ENCODE measurements at regions not wholly inside any gene's neighbourhood (a gene's known extent, or its start where the extent isn't known, plus 50 kb on each side); places are given as distances from the start of the nearest gene placed in this dataset.

DNA sequence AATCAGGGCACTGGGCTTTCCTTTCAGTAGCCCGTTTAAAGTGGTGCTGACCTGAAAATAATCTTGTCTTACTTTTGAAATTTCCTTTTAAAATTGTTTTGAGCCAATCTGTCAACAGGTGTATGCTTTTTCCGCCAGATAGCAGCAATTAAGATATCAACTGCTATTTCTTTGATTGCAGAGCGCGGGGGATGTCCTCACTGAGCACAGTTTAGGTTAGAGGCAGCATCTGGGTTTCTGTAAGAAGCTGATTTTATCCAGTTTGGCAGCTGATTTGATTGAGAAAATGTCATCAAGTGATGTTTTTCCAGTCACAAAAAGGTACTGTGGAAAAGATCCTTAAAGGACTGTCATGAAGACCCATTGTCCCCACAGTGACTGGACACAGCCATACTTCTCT lies 371.8 kb downstream of the ADAMTS20 start:
- H3K27me3 ChIP-seq (ENCODE audit: control insufficient read depth in 1 of 2, insufficient read depth in 2 of 2, low read length in 2 of 2) = no peaks in the 10 kb centered on the region
- no peak overlapping the region for H3K9ac ChIP-seq (ENCODE audit: low read length in 2 of 2)
- no peak overlapping the region for H3K27ac ChIP-seq (ENCODE audit: low read length)
- H3K36me3 ChIP-seq (ENCODE audit: control insufficient read depth in 2 of 2, insufficient read depth in 2 of 2, low read length in 2 of 2) = no peaks in the 10 kb centered on the region
- H3K4me3 ChIP-seq (ENCODE audit: low read length in 2 of 2) = no peak overlapping the region
- H3K9me3 ChIP-seq (ENCODE audit: control insufficient read depth in 2 of 2, low read length in 2 of 2) = no peaks in the 10 kb centered on the region
- no peaks in the 10 kb centered on the region for H3K4me1 ChIP-seq (ENCODE audit: control insufficient read depth, insufficient read depth, low read length)

DNA sequence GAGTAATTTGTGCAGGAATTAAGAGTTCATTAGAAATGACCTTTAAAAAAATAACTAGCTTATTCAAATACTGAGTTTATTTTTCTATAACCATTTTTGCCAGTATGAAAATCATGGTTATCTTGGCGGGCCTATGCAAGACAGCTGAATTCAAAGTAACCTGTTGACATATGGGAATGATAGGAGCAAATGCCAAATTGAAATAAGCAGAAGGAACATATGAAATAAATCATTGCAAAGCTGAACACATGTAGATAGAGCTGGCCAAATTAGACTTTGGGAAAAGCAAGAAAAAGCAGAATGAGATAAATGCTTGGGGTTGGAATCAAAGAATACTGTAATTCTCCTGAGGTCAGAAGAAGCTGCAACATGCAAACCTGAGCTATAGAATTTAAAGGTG lies 372.5 kb downstream of the ADAMTS20 start:
- Histone ChIP-seq H3K9ac (ENCODE audit: low read length in 2 of 2) (no peak overlapping the region), H3K9me3 (ENCODE audit: control insufficient read depth in 2 of 2, low read length in 2 of 2) (no peaks in the 10 kb centered on the region), H3K27ac (ENCODE audit: low read length) (no peak overlapping the region), H3K27me3 (ENCODE audit: control insufficient read depth in 1 of 2, insufficient read depth in 2 of 2, low read length in 2 of 2) (no peaks in the 10 kb centered on the region), H3K36me3 (ENCODE audit: control insufficient read depth in 2 of 2, insufficient read depth in 2 of 2, low read length in 2 of 2) (no peaks in the 10 kb centered on the region), H3K4me1 (ENCODE audit: control insufficient read depth, insufficient read depth, low read length) (no peaks in the 10 kb centered on the region), H3K4me3 (ENCODE audit: low read length in 2 of 2) (no peak overlapping the region)

DNA sequence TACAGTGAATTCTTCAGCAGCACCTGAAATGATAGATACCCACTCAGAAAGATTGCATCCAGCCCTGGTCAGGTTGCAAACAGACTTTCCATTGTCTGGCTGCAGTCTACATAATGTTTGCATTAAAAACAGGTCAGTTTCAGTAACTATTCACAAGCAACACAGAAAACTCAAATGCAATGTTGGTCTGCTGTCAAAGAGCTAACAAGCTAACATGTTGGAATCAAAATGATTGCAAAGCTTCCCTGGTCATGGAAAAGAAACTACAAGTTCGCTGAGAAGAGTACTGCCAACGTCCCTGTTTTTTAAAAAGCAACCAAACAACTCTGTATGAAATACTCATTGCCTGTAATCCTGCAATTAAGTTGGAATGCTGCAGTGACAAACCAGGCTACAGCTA lies 374.7 kb downstream of the ADAMTS20 start:
- H3K9me3 ChIP-seq (ENCODE audit: control insufficient read depth in 2 of 2, low read length in 2 of 2) = no peaks in the 10 kb centered on the region
- no peaks in the 10 kb centered on the region for H3K27me3 ChIP-seq (ENCODE audit: control insufficient read depth in 1 of 2, insufficient read depth in 2 of 2, low read length in 2 of 2)
- H3K27ac ChIP-seq (ENCODE audit: low read length) = no peak overlapping the region
- H3K9ac ChIP-seq (ENCODE audit: low read length in 2 of 2) = no peak overlapping the region
- H3K4me3 ChIP-seq (ENCODE audit: low read length in 2 of 2) = no peak overlapping the region
- no peaks in the 10 kb centered on the region for H3K36me3 ChIP-seq (ENCODE audit: control insufficient read depth in 2 of 2, insufficient read depth in 2 of 2, low read length in 2 of 2)
- no peaks in the 10 kb centered on the region for H3K4me1 ChIP-seq (ENCODE audit: control insufficient read depth, insufficient read depth, low read length)

DNA sequence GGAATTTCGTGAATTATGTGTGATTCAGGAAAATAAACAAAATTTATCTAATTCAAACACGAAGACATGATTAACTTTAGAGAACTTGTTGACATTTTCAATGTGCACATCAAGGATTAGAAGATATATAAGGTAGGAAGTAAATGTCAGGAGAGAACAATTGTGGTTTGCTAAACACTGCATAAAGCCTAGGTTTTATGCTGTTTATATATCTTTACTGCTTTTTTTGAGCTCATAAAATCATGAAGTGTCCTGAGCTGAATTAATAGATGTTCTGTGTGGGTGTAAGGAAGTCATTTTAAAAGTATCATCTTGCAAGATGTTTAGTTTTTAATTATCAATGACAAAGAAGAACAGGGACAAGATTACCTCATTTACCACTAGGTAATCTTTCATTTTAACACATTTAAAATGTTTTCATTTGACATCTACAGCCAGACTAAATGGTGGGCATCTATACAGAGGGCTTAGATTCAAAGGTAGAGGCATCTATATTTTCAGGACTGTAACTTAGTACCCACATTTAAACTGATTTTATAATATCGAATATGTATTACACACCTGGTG lies 382.8 kb downstream of the ADAMTS20 start:
- no peaks in the 10 kb centered on the region for H3K27me3 ChIP-seq (ENCODE audit: control insufficient read depth in 1 of 2, insufficient read depth in 2 of 2, low read length in 2 of 2)
- H3K36me3 ChIP-seq (ENCODE audit: control insufficient read depth in 2 of 2, insufficient read depth in 2 of 2, low read length in 2 of 2) = no peaks in the 10 kb centered on the region
- no peak overlapping the region for H3K27ac ChIP-seq (ENCODE audit: low read length)

DNA sequence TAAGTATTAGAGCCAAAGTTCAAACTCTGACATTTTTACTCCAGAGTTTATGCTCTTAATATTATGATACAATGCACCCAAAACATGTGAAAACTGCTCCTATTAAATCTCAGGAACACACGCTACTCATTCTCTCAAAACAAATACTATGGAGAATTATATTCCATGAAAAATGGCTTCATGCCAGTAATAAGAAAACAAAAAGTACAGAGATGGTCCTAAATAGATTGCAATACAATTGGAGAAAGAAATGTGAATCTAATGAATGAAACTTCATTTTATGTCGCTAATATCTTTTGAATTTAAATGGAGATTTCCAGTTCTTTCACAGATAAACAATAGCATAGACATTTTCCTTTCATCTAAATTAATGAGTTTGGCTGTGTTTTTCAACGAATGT lies 384.3 kb downstream of the ADAMTS20 start:
- H3K27ac ChIP-seq (ENCODE audit: low read length) = no peak overlapping the region
- no peaks in the 10 kb centered on the region for H3K27me3 ChIP-seq (ENCODE audit: control insufficient read depth in 1 of 2, insufficient read depth in 2 of 2, low read length in 2 of 2)
- no peaks in the 10 kb centered on the region for H3K9me3 ChIP-seq (ENCODE audit: control insufficient read depth in 2 of 2, low read length in 2 of 2)
- no peak overlapping the region for H3K4me3 ChIP-seq (ENCODE audit: low read length in 2 of 2)
- H3K9ac ChIP-seq (ENCODE audit: low read length in 2 of 2) = no peak overlapping the region
- H3K36me3 ChIP-seq (ENCODE audit: control insufficient read depth in 2 of 2, insufficient read depth in 2 of 2, low read length in 2 of 2) = no peaks in the 10 kb centered on the region
- no peaks in the 10 kb centered on the region for H3K4me1 ChIP-seq (ENCODE audit: control insufficient read depth, insufficient read depth, low read length)

More for the DNA sequence above, 382.8 kb downstream of the ADAMTS20 start:
- H3K9ac ChIP-seq (ENCODE audit: low read length in 2 of 2) = no peak overlapping the region
- H3K9me3 ChIP-seq (ENCODE audit: control insufficient read depth in 2 of 2, low read length in 2 of 2) = no peaks in the 10 kb centered on the region
- H3K4me1 ChIP-seq (ENCODE audit: control insufficient read depth, insufficient read depth, low read length) = no peaks in the 10 kb centered on the region
- no peak overlapping the region for H3K4me3 ChIP-seq (ENCODE audit: low read length in 2 of 2)

DNA sequence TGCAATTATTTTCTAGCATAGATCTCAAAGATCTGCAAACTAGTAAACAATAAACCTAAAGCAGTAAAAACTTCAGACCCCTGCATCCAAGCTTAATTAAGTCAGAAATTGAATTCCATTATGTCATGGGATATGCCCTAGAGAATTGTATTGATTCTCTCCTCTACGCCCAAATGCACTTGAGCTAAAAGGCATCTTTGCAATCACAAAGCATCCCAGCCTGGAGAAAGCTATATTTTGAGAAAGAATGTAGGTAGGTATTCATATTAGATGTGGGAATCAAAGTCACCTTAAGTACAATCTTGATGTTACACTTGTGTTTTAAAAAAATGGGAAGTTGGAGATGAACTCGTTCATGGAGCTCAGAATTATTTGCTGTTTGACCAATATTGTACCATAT lies 386.7 kb downstream of the ADAMTS20 start:
- no peaks in the 10 kb centered on the region for H3K36me3 ChIP-seq (ENCODE audit: control insufficient read depth in 2 of 2, insufficient read depth in 2 of 2, low read length in 2 of 2)
- H3K27me3 ChIP-seq (ENCODE audit: control insufficient read depth in 1 of 2, insufficient read depth in 2 of 2, low read length in 2 of 2) = no peaks in the 10 kb centered on the region
- no peak overlapping the region for H3K4me3 ChIP-seq (ENCODE audit: low read length in 2 of 2)
- H3K27ac ChIP-seq (ENCODE audit: low read length) = no peak overlapping the region
- no peak overlapping the region for H3K9ac ChIP-seq (ENCODE audit: low read length in 2 of 2)
- H3K9me3 ChIP-seq (ENCODE audit: control insufficient read depth in 2 of 2, low read length in 2 of 2) = no peaks in the 10 kb centered on the region
- H3K4me1 ChIP-seq (ENCODE audit: control insufficient read depth, insufficient read depth, low read length) = no peaks in the 10 kb centered on the region

DNA sequence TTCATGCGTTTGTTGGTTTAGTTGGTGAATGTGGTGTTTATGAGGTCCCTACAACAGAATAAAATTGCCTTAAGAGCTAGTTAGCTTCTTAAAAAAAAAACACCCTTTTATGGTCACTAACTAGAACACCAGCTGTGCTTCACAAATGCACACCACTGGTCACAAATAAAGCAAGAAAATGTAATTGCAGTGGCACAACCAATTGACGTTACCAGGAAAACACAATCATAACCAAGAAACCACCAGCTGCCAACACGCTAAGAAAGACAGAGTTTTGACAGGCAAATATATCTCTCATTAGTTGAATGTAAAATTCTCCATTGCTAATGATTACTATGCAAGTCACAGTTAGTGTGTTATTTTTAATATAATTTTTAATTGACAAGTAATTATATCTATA lies 389.9 kb downstream of the ADAMTS20 start:
- no peaks in the 10 kb centered on the region for H3K36me3 ChIP-seq (ENCODE audit: control insufficient read depth in 2 of 2, insufficient read depth in 2 of 2, low read length in 2 of 2)
- H3K9ac ChIP-seq (ENCODE audit: low read length in 2 of 2) = no peak overlapping the region
- H3K4me1 ChIP-seq (ENCODE audit: control insufficient read depth, insufficient read depth, low read length) = no peaks in the 10 kb centered on the region
- H3K27ac ChIP-seq (ENCODE audit: low read length) = no peak overlapping the region
- H3K9me3 ChIP-seq (ENCODE audit: control insufficient read depth in 2 of 2, low read length in 2 of 2) = no peaks in the 10 kb centered on the region
- no peaks in the 10 kb centered on the region for H3K27me3 ChIP-seq (ENCODE audit: control insufficient read depth in 1 of 2, insufficient read depth in 2 of 2, low read length in 2 of 2)
- no peak overlapping the region for H3K4me3 ChIP-seq (ENCODE audit: low read length in 2 of 2)

DNA sequence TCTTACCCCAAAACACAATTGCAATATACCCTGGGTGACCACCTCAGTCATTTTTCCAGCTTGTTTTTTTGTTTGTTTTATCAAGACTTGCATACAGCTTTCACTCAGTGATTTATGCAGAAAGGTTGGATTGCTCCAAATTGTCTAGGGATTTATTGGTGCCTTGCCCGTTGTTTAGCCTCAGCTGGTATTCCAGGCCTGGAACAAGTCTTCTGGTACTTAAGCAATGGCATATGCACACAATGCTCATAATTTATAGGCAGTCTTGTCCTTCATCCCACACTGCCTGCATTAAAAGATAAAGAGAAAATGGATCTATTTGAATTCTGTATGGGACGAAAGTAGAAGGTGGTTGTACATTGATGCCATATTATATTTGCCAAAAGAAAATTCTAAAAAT lies 392.5 kb downstream of the ADAMTS20 start:
- no peaks in the 10 kb centered on the region for H3K36me3 ChIP-seq (ENCODE audit: control insufficient read depth in 2 of 2, insufficient read depth in 2 of 2, low read length in 2 of 2)
- no peak overlapping the region for H3K9ac ChIP-seq (ENCODE audit: low read length in 2 of 2)
- H3K27me3 ChIP-seq (ENCODE audit: control insufficient read depth in 1 of 2, insufficient read depth in 2 of 2, low read length in 2 of 2) = no peaks in the 10 kb centered on the region

DNA sequence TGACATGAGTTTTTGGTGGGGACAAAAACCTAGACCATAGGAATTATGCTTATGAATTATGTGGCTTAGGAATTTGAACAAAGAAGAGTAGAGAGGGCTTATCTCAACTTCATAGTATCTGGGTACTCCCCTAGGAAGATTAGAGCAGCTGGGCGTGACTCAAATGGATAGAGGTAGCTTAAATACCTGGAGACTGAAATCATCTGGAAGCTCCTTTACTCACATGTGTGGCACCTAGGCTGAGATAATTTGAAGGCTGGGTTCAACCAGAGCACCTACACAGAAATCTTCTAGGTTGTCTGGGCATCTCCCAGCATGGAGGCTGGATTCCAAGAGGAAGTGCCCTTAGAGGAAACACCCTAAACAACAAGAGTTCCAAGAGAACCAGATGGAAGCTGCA lies 393.9 kb downstream of the ADAMTS20 start:
- Histone ChIP-seq H3K4me3 (ENCODE audit: low read length in 2 of 2) (no peak overlapping the region), H3K9ac (ENCODE audit: low read length in 2 of 2) (no peak overlapping the region), H3K27ac (ENCODE audit: low read length) (no peak overlapping the region), H3K9me3 (ENCODE audit: control insufficient read depth in 2 of 2, low read length in 2 of 2) (no peaks in the 10 kb centered on the region), H3K36me3 (ENCODE audit: control insufficient read depth in 2 of 2, insufficient read depth in 2 of 2, low read length in 2 of 2) (no peaks in the 10 kb centered on the region), H3K4me1 (ENCODE audit: control insufficient read depth, insufficient read depth, low read length) (no peaks in the 10 kb centered on the region), H3K27me3 (ENCODE audit: control insufficient read depth in 1 of 2, insufficient read depth in 2 of 2, low read length in 2 of 2) (no peaks in the 10 kb centered on the region)

More for the DNA sequence above, 392.5 kb downstream of the ADAMTS20 start:
- Histone ChIP-seq H3K4me1 (ENCODE audit: control insufficient read depth, insufficient read depth, low read length) (no peaks in the 10 kb centered on the region), H3K27ac (ENCODE audit: low read length) (no peak overlapping the region), H3K4me3 (ENCODE audit: low read length in 2 of 2) (no peak overlapping the region), H3K9me3 (ENCODE audit: control insufficient read depth in 2 of 2, low read length in 2 of 2) (no peaks in the 10 kb centered on the region)

DNA sequence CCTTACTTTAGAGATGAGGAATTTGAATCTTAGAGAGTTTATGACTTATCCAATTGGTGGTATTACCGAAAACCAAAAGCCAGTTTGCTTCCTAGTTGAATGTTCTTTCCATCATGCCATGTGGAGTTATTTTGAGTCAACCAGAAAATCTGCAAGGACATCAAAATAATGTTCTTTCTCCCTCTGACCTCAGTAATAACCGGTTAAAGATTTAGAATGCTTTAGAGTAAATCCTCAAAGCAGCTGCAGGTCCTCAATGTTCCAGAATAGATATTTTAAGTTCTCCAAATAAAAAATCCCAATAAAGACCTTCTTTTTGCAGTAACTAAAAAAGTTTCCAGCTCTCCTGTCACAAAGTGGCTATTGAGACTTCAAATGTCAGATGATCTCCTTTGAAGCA lies 396.6 kb downstream of the ADAMTS20 start:
- no peaks in the 10 kb centered on the region for H3K27me3 ChIP-seq (ENCODE audit: control insufficient read depth in 1 of 2, insufficient read depth in 2 of 2, low read length in 2 of 2)
- H3K9ac ChIP-seq (ENCODE audit: low read length in 2 of 2) = no peak overlapping the region
- H3K4me1 ChIP-seq (ENCODE audit: control insufficient read depth, insufficient read depth, low read length) = no peaks in the 10 kb centered on the region
- no peak overlapping the region for H3K4me3 ChIP-seq (ENCODE audit: low read length in 2 of 2)
- H3K36me3 ChIP-seq (ENCODE audit: control insufficient read depth in 2 of 2, insufficient read depth in 2 of 2, low read length in 2 of 2) = no peaks in the 10 kb centered on the region
- H3K9me3 ChIP-seq (ENCODE audit: control insufficient read depth in 2 of 2, low read length in 2 of 2) = no peaks in the 10 kb centered on the region
- no peak overlapping the region for H3K27ac ChIP-seq (ENCODE audit: low read length)

DNA sequence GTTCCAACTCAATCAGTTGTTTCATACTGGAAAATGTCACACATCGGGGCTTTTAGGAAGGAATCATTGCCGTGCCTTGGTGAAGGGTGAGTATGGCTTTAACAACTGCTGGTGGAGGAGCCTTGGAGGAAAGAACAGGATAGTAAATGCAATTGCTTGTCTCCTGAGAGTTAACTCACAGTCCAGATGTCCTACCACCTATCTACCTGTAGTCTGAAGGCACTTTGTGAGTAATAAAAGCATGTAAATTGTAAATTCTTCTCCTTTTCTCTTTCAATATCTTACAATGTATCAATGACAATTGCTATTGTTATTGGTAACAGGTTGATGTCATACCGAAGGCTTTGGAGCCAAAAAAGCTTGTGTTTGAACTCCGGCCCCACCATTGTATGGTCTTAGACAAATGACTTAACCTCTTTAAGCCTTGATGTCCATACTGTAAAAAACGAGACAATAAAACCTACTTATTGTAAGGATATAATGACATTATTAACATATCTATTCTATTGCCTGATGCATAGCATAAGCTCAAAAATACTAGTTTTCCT lies 397.4 kb downstream of the ADAMTS20 start:
- Histone ChIP-seq H3K4me1 (ENCODE audit: control insufficient read depth, insufficient read depth, low read length) (no peaks in the 10 kb centered on the region), H3K4me3 (ENCODE audit: low read length in 2 of 2) (no peak overlapping the region), H3K27me3 (ENCODE audit: control insufficient read depth in 1 of 2, insufficient read depth in 2 of 2, low read length in 2 of 2) (no peaks in the 10 kb centered on the region), H3K36me3 (ENCODE audit: control insufficient read depth in 2 of 2, insufficient read depth in 2 of 2, low read length in 2 of 2) (no peaks in the 10 kb centered on the region), H3K9me3 (ENCODE audit: control insufficient read depth in 2 of 2, low read length in 2 of 2) (no peaks in the 10 kb centered on the region), H3K9ac (ENCODE audit: low read length in 2 of 2) (no peak overlapping the region), H3K27ac (ENCODE audit: low read length) (no peak overlapping the region)
